ENCODE measurements at regions not wholly inside any gene's neighbourhood (a gene's known extent, or its start where the extent isn't known, plus 50 kb on each side); places are given as distances from the start of the nearest gene placed in this dataset.

GRCh38 chr12:107454109-107454830, 231.3 kb upstream of the PWP1 start:
- DNase-seq, result no peak

DNA sequence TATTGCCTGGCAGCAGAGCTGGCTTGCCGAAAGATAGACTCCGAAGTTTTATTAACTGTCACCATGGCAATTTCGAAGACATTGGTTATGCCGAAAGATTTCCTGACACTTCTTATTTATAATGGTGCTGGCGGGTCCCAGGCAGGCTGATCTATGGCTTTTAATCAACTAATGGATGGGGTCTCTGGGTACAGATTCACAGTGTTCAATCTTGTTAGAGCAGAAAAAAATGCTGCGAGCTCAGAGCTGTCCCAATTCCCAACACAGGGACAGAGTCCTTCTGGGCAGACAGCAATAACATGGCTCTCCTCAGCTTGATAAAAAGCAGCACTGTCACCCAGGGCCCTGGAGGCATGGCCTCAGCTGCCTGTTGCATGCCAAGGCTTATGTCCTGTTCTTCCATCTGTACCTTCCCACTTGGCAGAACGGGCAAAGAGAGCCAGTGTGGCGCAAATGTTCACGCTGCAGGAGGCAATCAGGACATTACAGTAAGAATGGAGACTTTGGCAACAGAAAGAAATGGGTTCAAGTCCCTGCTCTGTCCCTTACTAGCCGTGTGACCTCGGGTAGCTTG, 228.2 kb upstream of the PWP1 start:
- DNase-seq, result no peak

DNA sequence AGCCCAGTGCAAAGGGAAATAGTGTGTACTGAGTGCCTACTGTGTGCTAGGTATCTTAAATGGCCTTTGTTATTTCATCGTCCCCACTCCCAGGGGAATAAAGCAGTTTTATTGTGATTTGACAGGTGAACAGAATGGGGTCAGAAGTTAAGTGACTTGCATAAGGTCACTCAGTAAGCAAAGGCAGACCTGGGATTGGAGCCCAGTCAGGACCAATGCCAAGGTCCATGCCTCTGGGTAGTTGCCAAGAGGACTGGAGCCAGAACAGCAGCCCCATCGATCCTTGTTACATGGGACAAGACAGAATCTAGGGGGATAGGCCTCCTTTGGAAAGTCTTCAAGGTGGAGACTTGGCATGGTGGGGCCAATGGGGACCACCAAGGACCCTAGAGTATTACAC, 227.4 kb upstream of the PWP1 start:
- no peak for DNase-seq

- DNase-seq, result no peak
These were observed 226.6 kb upstream of the PWP1 start for GRCh38 chr12:107458990-107459389.

DNA sequence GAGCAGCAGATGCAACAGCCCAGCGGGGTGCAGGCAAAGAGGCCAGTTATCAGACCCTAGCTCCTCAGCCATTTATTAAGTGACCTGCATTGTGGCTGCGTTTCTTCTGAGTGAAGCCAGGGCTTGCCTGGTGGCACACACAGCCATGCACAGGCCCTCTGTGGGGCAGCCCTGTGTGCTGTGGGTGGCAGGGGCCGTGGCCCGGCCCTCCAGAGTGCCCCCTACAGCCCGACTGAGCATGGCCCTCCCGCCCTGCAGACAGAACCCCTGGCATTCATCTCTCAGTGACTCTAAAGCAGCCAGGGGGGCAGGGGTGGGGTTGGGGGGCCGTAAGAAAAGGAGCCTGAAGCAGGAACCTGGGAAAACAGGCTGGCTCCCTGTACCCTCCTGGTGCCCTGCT, 226.0 kb upstream of the PWP1 start:
- DNase-seq, result no peak

DNA sequence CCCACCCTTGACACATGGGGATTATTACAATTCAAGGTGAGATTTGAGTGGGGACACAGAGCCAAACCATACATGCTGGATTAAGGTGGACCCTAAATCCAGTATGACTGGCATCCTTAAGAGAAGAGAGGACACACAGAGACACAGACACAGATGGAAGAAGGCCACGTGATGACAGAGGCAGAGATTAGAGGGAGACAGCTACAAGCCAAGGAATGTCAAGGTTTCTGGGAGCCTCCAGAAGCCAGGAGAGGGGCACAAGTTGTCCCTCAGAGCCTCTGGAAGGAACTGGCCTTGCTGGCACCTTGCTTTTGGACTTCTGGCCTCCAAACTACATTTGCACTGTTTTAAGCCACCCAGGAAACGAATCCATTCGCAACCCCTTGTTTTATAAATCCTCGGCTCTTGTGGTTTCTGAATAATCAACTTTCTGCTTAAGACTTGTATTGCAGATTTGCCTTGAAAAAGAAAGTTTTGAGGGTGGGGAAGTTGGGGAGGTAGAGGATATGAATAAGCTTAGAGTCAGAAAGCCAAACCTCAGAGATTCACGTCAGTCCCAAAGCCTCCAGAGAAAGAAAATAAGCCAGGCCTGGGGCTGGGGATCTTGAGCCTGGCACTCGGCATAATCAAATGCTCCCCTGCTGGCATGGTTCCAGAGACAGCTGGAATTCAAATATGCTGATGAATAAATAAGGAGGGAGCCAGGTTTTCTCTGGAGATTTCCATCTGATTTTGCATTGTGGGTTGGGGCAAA, 224.2 kb upstream of the PWP1 start:
- no peak for DNase-seq

DNA sequence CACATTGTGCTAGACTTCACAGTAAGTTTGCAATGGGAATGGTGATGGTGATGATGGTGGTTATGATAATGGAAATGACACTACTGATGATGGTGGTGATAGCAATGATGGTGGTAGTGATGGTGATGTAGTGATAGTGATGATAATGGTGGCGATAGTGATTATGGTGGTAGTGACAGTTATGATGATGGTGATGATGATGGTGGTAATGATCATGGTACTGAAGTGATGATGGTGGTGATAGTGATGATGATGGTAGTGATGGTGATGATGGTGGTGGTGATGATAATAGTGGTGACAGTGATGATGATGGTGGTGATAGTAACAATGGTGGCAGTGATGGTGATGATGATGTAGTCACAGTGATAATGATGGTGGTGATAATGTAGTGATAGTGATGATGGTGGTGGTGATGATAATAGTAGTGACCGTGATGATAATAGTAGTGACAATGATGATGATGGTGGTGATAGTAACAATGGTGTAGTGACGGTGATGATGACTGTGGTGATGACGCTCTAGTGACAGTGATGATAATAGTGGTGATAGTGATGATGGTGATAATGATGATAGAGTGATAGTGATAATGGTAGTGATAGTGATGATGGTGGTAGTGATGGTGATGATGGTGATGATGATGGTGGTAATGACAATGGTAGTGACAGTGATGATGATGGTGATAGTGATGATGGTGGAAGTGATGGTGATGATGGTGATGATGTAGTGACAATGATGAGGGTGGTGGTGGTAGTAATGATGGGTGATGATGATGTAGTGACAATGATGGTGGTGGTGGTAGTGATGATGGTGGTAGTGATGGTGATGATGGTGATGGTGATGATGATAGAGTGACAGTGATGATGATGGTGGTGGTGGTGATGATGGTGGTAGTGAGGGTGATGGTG, 222.9 kb upstream of the PWP1 start:
- DNase-seq, result no peak

GRCh38 chr12:107464644-107465043, 221.0 kb upstream of the PWP1 start:
- DNase-seq, result no peak

DNA sequence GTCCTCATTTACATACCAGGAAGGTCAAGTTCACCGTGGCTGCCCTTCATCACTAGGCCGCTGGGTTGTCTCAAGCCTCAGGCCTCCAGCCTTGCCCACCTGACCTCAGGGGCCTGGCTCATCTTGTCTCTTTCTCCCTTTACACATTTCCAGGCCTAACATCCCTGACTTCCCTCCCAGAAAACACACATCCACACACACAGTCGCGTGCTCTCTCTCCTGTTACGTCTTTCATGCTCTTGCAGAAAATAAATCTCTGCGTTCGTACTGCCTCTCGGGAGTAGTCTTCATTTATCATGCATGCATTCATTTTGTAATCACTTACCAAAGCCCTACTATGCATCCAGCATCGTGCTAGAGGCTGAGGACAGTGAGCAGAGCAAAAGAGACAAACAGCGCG, 220.0 kb upstream of the PWP1 start:
- no peak for DNase-seq

DNA sequence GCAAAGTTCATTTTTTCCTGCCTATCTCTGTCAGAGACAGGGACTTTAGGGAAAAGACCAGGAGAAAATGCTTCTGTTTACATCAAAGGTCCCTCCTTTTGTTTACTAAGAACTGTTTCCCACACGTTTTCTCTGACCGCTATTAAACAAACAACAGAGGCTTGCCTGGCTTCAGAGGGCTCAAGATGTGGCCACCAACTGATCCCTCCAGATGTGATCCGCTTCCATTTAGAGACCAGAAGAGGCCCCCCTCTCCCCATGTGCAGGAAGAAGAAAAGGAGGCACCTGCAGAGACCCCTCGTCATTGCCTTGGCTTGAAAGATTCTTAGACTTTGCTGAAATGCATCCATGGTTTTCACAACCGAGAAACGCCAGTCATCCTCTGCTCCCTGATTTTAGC, 217.9 kb upstream of the PWP1 start:
- DNase-seq, result no peak

GRCh38 chr12:107468182-107468581, 217.4 kb upstream of the PWP1 start:
- no peak for DNase-seq

DNA sequence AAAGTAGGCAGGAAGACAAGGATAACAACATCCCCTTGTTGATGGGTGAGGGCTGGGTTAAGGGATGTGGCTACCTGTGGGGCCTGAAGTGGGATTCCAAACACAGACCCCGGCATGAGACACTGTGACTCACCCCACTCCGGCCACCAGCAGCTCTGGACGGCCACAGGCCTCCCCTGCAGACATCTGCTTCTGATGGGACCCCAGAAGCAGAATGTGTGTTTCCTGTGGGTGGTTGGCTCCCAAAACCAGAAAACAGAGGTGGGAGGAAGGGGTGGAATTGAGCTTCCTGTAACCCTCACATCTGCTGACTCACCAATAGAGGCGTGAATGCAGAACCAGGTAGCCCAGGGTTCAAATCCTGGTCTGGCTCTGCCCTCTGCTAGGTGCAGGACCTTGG, 216.6 kb upstream of the PWP1 start:
- DNase-seq, result no peak

- DNase-seq, result no peak
These were observed 215.0 kb upstream of the PWP1 start for GRCh38 chr12:107470645-107471044.

DNA sequence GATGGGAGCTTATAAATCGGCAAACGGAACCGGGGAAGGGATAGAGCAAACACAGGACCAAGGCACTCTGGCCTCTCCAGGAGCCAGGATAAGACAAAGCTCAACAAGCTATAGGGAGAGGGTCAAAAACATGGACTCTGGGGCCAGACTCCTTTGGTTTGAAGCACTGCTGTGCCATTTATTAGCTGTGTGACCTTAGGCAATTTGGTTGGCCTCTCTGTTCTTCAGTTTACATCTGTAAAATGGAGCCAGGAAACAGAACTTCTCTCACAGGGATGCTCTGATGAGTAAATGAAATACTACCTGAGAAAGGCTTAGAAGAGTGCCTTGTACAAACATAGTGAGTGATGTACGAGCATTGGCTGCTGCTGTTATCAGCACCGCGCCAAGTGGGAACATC, 213.3 kb upstream of the PWP1 start:
- DNase-seq, result no peak

DNA sequence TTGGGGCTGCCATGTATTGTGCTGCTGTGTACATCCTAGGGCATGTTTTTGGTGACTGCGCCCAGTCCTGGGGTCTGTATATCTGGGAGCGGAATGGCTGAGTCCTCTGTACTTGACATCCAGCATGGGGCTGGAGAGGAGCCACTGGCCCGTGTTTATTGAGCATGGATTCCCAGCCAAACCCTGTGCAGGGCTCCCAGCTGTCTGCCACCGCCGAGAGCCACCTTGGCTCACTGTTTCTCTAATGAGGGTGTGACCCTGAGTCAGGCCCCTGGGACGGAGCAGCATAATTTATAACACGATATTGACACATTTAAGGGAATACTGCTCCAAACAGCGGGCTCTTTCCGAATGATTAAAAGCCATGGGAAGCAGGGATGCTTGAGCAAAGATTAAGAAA, 211.5 kb upstream of the PWP1 start:
- no peak for DNase-seq

DNA sequence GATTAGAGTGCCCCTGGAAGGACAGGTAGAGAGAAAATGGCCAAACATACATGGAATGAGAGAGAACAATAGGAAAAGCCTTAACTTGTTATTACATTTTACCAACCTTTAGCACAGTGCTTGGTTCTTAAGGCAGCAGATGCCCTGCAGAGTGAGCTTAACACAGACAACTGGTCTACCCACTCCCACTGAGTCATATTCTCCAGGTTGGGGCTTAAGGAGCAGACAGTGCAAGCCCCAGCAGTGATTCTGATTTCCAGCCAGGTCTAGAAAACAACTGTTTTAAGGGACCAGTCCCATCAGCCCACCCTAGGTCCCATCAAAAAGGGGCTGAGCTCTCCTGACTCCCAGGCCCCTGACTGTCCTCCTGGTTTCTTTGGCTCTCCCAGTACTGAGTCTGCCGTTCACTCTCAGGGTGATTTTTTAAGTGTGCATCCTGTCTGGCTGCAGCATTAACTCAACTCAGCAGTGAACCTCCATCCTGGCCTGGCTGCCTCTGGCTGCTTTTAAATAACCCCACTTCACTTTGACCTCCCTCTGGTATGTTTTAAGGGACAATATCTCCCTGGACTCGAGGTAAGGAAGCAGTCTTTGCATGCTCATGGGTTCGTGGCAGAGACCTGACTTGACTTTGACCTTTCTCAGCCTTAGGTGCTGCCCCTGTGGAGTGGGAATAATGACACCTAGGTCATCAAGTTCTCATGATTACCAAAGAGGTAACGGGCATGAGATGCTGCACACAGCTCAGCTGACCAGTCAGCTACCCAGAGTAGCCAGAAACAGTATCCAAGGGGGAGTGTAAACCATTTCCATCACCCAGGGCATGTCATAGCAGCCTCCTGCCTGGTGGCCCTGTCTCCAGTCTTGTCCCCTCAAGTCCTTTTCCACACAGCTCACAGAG, 210.7 kb upstream of the PWP1 start:
- DNase-seq, result no peak

- no peak for DNase-seq
These were observed 209.7 kb upstream of the PWP1 start for GRCh38 chr12:107475900-107476299.

GRCh38 chr12:107477018-107477417, 208.6 kb upstream of the PWP1 start:
- no peak for DNase-seq

DNA sequence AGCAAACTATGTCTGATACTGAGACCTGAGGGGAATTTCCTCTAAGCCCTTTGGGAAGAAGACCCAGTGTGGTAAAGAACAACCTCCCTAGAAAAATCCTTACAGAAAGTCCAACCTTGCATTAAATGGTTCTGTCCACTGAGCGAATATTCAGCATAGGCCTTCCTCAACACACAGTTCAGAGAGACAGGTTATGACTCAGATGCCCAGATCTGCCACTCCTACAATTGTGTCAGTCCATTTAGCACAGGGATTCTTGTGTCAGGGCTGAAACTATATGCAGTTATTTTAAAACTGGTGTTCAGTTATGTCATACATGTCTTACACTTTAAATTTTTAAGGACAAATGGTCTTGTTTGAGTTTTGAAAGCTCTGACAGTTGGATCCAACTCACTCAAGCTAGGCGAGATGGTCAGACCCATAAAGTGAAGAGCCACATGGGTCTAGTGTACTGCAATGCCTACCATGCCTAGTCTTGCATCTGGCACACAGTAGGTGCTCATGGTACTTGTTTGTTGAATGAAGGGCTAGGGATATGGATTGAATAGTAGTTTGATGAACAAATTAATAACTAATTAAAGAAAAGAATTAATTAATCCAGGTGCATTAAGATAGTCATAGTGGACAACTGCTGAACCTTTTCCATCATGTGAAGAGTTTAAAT, 207.5 kb upstream of the PWP1 start:
- DNase-seq, result no peak

- no peak for DNase-seq
These were observed 206.7 kb upstream of the PWP1 start for GRCh38 chr12:107478881-107479280.

DNA sequence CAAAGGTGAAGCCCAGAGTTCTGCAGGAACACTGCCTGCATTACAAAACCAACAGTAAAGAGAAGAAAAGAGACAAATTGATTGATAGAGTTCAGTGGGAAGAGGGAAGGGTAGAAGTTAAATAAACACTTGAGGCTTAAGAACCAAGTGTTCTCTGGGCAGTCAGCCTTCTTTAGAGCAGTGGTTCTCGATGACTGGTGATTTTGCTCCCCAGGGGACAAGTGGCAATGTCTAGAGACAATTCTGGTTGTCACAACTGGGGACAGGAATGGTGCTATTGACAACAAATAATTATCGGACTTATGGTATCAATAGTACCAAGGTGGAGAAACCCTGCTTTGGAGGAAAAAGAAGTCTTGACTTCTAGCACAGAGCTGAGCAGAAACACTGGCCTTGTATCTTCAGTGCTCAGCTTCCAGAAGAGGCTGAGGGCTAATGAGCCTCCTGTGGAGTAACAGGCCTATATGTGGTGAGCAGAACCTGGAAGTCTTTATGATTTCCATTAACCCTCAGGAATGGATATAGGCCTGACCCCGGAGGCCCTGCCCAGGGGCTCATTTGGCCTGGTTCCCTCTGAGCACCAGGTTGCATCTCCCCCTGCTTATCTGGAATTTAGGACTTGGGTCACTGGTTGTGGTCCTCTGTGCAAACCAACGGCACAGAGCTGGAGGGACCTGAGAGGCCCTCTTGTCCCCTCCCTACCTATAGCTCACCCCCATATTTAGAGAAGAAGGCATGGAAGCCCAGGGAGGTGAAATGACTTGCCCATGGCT, 204.6 kb upstream of the PWP1 start:
- no peak for DNase-seq
